ENCODE measurements at regions not wholly inside any gene's neighbourhood (a gene's known extent, or its start where the extent isn't known, plus 50 kb on each side); places are given as distances from the start of the nearest gene placed in this dataset.

GRCh38 chr4:10773656-10774055 lies 89.1 kb upstream of the CLNK start:
- no peak for DNase-seq (ENCODE audit: low read depth in 4 of 4, low spot score in 3 of 4)

- no peak for DNase-seq (ENCODE audit: low read depth in 4 of 4, low spot score in 3 of 4)
Measured at GRCh38 chr4:10773010-10773409, 88.4 kb upstream of the CLNK start.

DNA sequence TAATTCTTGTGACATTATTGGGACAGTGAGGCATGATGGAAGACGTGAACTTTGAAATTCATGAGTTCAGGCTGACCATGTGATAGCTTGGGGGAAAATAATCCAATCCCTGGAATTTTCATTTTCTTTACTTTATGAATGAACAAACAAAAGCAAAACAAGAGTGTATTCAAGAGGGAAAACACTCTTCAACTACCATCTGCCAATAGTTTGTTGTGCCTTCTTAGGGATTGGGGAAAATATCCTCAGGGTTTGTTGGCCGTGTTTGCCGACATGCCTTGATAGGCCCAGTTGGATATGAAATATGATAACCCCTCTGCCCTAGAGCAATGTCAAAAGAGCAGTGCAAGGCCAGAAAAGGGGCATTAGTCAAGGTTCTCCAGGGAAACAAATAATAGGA lies 80.8 kb upstream of the CLNK start:
- no peak for DNase-seq (ENCODE audit: low read depth in 4 of 4, low spot score in 3 of 4)

DNA sequence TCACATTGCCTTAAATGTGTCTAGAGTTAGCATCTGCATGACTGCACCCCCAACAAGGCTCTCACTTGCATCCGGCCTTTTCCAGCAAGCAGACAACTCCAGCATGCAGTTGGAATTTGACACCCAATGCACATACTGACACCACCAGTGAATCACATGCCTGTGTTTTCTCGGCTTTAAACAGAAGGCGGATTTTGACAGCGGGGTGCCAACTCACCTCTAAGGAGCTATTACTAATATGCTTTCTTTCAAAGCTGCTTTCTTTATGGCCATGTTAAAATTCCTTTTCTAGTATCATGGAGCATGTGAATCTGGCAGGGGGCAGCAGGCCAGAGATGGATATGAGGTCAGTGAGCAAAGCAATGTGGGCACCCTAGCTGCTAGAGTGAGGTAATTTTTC lies 78.0 kb upstream of the CLNK start:
- peak in 3 of 4 donors; percentile 6 to 60 (median 24) for DNase-seq (ENCODE audit: low read depth in 4 of 4, low spot score in 3 of 4)

DNA sequence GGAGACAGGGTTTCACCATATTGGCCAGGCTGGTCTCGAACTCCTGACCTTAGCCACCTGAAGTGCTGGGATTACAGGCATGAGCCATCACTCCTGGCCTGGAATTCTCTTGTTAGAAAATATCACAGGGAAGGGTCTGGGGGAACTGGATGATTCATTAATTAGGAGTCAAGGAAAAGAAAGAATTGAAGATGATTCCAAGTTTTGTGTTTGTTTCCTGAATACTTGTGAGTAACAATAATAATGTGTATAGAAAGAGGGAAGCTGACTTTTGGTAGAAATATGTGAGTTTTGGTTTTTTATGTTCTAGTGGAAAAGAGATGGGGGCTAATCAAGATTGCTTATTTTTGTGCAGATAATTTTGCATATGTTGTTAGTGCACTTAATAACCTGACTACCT lies 77.3 kb upstream of the CLNK start:
- no peak for DNase-seq (ENCODE audit: low read depth in 4 of 4, low spot score in 3 of 4)

- DNase-seq (ENCODE audit: low read depth in 4 of 4, low spot score in 3 of 4): no peak
Measured at GRCh38 chr4:10760086-10760485, 75.5 kb upstream of the CLNK start.

DNA sequence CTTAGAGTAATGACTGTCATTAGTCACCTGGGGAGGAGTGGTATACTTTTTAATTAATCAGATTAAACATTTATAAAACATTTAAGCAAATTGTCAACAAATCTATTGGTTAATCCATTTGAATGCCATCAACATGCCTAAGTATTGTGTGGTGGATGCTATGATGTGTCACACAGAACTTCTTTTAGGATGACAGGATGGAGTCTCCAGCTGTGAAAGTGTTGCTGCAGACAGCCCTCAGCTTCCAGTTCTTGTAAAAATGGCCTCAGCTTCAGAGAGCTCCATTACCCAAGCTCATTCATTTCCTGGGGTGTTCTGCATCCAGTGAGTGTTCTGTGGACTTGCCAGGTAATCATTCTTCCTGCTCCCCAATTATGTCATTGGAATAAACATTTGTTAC lies 74.3 kb upstream of the CLNK start:
- no peak for DNase-seq (ENCODE audit: low read depth in 4 of 4, low spot score in 3 of 4)

GRCh38 chr4:10753856-10754402 lies 69.4 kb upstream of the CLNK start:
- DNase-seq (ENCODE audit: low read depth in 4 of 4, low spot score in 3 of 4): no peak

DNA sequence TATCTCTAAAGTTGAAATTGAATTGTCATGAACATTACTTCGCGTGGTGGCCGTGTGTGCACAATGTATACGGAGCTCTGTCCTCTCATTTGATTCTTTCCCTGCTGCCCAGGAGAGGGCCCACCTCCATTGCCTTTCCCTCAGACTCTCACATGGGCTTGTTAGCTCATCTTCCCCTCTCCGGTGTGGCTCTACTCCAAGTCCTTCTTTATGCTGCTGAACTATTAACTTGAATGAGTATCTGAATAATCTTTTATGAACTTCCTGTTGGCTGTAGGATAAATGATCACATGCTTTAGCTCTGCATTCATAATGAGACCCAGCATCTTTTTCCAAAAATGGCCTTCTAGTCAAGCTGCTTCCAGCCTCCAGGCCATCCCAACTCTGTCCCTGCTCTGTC lies 68.8 kb upstream of the CLNK start:
- no peak for DNase-seq (ENCODE audit: low read depth in 4 of 4, low spot score in 3 of 4)

DNA sequence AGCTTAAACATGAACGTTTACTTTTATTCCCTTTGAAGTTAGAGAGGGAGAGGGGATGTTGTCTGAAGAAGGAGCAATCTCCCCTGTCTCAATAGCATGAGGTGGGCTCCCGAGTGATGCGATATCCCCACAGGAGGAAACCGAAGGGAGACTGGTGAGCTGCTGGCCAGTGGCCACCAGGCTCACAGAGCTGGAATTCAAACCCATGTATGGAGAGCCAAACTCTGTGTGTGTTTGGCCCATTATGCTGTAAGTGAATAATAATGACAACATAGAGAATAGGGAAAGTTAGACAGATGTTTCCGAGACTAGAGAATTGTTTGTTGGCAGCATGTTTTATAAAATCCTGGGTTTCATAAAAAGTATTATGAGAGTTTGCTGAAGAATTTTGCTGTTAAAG lies 66.1 kb upstream of the CLNK start:
- DNase-seq (ENCODE audit: low read depth in 4 of 4, low spot score in 3 of 4): no peak

GRCh38 chr4:10747186-10747585 lies 62.6 kb upstream of the CLNK start:
- no peak for DNase-seq (ENCODE audit: low read depth in 4 of 4, low spot score in 3 of 4)

DNA sequence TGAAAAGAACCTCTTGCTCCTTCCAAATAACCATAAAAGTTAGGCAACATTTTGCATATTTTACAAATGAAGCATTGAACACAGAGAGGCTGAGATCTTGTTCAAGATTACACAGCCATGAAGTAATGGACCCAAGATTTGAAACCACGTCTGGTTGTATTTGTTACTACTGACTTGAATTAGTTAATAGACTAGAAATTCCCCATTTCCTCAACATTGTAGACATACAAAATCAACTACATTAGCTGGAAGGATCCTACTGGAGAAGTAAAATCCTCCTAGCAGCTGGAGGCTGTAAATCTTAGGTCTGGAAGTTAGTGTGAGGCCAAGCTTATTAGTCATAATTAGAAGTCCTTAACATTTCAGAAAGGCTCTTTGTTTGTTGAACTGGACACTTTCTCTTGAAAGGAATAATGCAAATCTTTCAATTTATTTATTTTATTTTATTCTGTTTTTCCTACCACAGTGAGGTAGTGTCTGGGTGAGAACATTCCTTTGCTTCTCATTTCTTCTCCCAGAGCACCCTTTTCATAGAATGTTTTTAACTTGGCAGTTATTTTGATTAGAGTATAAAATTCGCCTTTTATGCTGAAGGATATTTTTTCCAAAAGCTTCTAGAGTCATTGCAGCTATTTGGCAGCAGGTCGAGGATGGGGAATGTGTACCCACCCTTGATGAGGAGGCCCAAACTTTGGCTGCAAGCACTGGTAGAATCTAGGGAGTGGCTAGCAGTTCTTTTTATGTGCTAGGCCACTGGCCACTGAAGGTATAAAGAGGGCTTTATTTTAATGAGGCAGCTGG lies 62.0 kb upstream of the CLNK start:
- DNase-seq (ENCODE audit: low read depth in 4 of 4, low spot score in 3 of 4): no peak

DNA sequence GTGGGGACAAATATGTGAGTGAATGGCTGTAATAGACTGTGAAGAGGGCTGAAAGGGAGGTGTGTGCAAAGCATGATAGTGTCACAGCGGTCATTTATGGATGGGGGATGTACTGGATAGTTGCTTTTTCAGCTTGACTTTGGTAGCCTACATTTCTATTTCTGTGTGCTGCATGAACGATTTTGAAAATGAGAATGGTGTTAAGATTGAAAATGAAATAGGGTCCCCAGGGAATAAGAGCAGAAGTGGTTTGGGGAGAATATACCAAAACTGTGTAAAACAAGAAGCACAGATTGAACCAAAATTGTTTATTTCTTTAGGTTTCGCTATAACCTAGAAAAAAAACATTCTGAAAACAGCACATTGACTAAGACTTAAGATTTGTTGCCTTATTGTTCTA lies 58.8 kb upstream of the CLNK start:
- no peak for DNase-seq (ENCODE audit: low read depth in 4 of 4, low spot score in 3 of 4)

DNA sequence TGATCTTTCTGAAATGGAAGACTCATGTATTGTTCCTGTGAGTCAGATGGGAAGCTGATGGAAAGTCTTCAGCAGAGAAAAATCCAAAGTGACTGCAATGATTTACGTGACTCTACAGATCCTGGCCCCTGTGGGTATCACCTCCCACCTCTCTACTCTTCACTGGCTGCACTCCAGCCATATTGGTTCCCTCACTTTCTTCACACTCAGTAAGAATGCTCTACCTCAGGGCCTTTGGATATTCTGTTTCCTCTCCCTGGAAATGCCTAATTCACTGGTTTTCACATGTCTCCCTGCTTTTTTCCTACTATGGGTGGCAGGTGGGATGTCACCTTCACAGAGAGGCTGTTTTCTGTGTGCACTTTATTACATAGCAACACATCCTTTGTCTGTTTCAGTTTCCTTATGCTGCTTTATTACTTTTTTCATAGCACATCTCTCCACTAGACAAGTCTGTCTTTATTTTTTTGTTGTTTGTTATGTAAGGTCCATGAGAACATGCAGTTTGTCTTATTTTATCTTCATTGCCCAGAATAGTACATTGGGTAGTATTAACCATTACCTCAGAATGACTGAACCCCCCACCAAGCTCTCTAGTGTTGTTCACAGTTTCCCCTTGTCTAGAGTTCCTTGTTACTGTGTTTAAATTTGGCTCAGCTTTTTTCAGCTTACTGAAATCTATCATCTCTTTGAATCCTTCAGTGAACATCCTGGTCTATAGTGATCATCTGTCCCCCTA lies 57.6 kb upstream of the CLNK start:
- no peak for DNase-seq (ENCODE audit: low read depth in 4 of 4, low spot score in 3 of 4)

- no peak for DNase-seq (ENCODE audit: low read depth in 4 of 4, low spot score in 3 of 4)
Measured at GRCh38 chr4:10740891-10741620, 56.5 kb upstream of the CLNK start.

GRCh38 chr4:10740251-10740650 lies 55.7 kb upstream of the CLNK start:
- no peak for DNase-seq (ENCODE audit: low read depth in 4 of 4, low spot score in 3 of 4)

DNA sequence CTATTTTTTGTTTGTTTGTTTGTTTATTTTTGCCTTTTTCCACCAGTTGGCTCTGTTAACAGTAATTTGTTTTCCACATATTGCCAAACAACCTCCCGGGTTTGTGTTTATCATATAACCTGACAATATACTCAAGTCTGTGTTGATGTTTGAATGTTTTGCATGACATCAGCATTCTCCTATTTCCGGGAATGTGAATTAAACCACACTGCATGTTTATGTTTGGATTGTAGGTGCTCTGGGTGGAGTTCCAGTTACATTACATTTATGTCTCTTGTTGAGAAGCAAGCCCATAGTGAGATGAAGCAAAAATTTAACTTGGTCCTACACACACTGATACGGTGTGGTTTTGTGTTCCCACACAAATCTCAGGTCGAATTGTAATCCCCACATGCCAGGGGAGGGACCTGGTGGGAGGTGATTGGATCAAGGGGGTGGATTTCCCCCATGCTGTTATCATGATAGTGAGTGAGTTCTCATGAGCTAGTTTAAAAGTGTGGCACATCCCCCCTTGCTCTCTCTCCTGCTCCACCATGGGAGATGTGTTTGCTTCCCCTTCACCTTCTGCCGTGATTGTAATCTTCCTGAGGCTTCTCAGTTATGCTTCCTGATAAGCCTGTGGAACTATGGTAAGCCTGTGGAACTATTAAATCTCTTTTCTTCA lies 54.4 kb upstream of the CLNK start:
- no peak for DNase-seq (ENCODE audit: low read depth in 4 of 4, low spot score in 3 of 4)

GRCh38 chr4:10737337-10737736 lies 52.8 kb upstream of the CLNK start:
- DNase-seq (ENCODE audit: low read depth in 4 of 4, low spot score in 3 of 4): no peak

GRCh38 chr4:10736895-10737294 lies 52.3 kb upstream of the CLNK start:
- DNase-seq (ENCODE audit: low read depth in 4 of 4, low spot score in 3 of 4): no peak

- no peak for DNase-seq (ENCODE audit: low read depth in 4 of 4, low spot score in 3 of 4)
Measured at GRCh38 chr4:10736266-10736665, 51.7 kb upstream of the CLNK start.

DNA sequence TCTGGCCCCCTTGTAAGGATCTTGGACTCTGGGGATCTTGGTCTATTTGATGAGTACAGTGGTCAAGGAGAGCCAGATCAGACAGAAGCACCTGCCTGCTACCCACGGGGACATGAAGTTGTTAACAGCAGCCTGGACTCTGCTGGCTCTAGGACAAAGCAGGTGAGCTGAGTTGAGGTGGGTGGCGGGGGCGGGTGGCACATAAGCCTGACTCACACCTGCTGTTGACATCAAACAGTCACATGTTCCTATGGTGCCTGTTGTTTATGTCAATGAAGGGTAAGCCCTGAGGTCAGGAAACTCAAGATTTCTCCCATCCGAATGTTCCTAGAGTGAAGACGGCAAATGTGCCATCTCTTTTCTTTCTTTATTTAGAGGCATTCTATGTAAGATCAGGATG lies 50.1 kb upstream of the CLNK start:
- DNase-seq (ENCODE audit: low read depth in 4 of 4, low spot score in 3 of 4): no peak
